ENCODE measurements at regions not wholly inside any gene's neighbourhood (a gene's known extent, or its start where the extent isn't known, plus 50 kb on each side); places are given as distances from the start of the nearest gene placed in this dataset.

GRCh38 chr10:78684947-78685346 is 383.8 kb upstream of the ZMIZ1 start:
- no peak for TF ChIP-seq CTCF (IDR thresholded peaks at IDR 0.05)
- no peak overlapping the region for H3K4me3 ChIP-seq
- peaks cover 0 to 1% (median 0%) of the 10 kb centered on the region in 3 donors for H3K27me3 ChIP-seq (ENCODE audit: insufficient read depth in 3 of 3, low read length in 2 of 3)
- H3K36me3 ChIP-seq (ENCODE audit: insufficient read depth in 1 of 2, low read depth in 1 of 2), result no peaks in the 10 kb centered on the region
- H3K4me1 ChIP-seq, result no peaks in the 10 kb centered on the region
- DNase-seq (no peak), ATAC-seq (no peak)
- H3K9me3 ChIP-seq, result no peaks in the 10 kb centered on the region
- H3K27ac ChIP-seq, result no peak overlapping the region
- 84 to 90% (median 86%) methylated on average over 9 of the region's 9 CpGs for WGBS, 3 donors
- intact Hi-C loops (cut with DNase I), result no loop called here

GRCh38 chr10:78685466-78686103 is 383.2 kb upstream of the ZMIZ1 start:
- Histone ChIP-seq H3K27me3 (ENCODE audit: insufficient read depth in 3 of 3, low read length in 2 of 3) (peaks cover 0 to 1% (median 0%) of the 10 kb centered on the region in 3 donors), H3K9me3 (no peaks in the 10 kb centered on the region), H3K36me3 (ENCODE audit: insufficient read depth in 1 of 2, low read depth in 1 of 2) (no peaks in the 10 kb centered on the region), H3K4me3 (no peak overlapping the region), H3K27ac (no peak overlapping the region), H3K4me1 (no peaks in the 10 kb centered on the region)
- no peak for TF ChIP-seq CTCF (IDR thresholded peaks at IDR 0.05)
- DNase-seq, result no peak
- no peak for ATAC-seq
- WGBS, 3 donors, result 85 to 87% (median 86%) methylated on average over 7 of the region's 7 CpGs
- intact Hi-C loops (cut with DNase I), result no loop called here

- TF ChIP-seq CTCF (IDR thresholded peaks at IDR 0.05), result no peak
- peaks cover 0 to 1% (median 0%) of the 10 kb centered on the region in 3 donors for H3K27me3 ChIP-seq (ENCODE audit: insufficient read depth in 3 of 3, low read length in 2 of 3)
- 82 to 91% (median 87%) methylated on average over 10 of the region's 10 CpGs for WGBS, 3 donors
- no peak overlapping the region for H3K27ac ChIP-seq
- H3K4me3 ChIP-seq, result no peak overlapping the region
- DNase-seq (no peak), ATAC-seq (no peak)
- intact Hi-C loops (cut with DNase I), result no loop called here
- no peaks in the 10 kb centered on the region for H3K36me3 ChIP-seq (ENCODE audit: insufficient read depth in 1 of 2, low read depth in 1 of 2)
- H3K4me1 ChIP-seq, result no peaks in the 10 kb centered on the region
- no peaks in the 10 kb centered on the region for H3K9me3 ChIP-seq
These were observed 382.2 kb upstream of the ZMIZ1 start for GRCh38 chr10:78686444-78687060.

- intact Hi-C loops (cut with DNase I), result no loop called here
- Histone ChIP-seq H3K4me3 (no peak overlapping the region), H3K4me1 (no peaks in the 10 kb centered on the region), H3K36me3 (ENCODE audit: insufficient read depth in 1 of 2, low read depth in 1 of 2) (no peaks in the 10 kb centered on the region), H3K9me3 (no peaks in the 10 kb centered on the region), H3K27me3 (ENCODE audit: insufficient read depth in 3 of 3, low read length in 2 of 3) (peaks cover 0 to 1% (median 0%) of the 10 kb centered on the region in 3 donors), H3K27ac (no peak overlapping the region)
- ATAC-seq (no peak), DNase-seq (no peak)
- TF ChIP-seq CTCF (IDR thresholded peaks at IDR 0.05), result no peak
These were observed 381.1 kb upstream of the ZMIZ1 start for GRCh38 chr10:78687626-78688025.
